DMS 273 treated with DMSO at 0.1 percent for 48 hours (cell line): ENCODE measurements at regions not wholly inside any gene's neighbourhood (a gene's known extent, or its start where the extent isn't known, plus 50 kb on each side); places are given as distances from the start of the nearest gene placed in this dataset.

Source experiments
- DNase-seq: peaks from one replicate; lab custom pipeline; 2025; lab: John Stamatoyannopoulos, UW

DNA sequence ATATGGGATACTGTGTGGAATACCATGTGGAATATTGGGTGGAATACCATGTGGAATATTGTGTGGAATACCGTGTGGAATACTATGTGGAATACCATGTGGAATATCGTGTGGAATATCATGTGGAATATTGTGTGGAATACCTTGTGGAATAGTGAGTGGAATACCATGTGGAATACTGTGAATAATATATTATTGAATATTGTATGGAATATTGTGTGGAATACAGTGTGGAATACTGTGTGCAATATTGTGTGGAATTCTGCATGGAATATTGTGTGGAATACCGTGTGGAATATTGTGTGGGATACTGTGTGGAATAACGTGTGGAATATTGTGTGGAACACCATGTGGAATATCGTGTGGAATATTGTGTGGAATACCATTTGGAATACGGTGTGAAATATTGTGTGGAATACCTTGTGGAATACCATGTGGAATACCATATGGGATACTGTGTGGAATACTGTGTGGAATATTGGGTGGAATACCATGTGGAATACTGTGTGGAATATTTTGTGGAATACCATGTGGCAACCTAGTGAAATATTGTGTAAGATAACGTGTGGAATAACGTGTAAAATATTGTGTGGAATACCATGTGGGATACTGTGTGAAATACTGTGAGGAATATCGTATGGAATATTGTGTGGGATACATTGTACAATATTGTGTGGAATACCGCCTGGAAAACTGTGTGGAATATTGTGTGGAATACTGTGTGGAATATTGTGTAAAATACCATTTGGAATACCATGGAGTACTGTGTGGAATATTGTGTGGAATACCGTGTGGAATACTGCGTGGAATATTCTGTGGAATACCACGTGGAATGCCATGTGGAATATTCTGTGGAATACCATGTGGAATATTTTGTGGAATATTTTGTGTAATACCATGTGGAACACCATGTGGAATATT, 133.9 kb upstream of the CHST15 start:
- DNase-seq, result no peak

- no peak for DNase-seq
Observed at GRCh38 chr10:124226271-124227054, 133.1 kb upstream of the CHST15 start.

- DNase-seq, result no peak
Observed at GRCh38 chr10:124225467-124226270, 132.3 kb upstream of the CHST15 start.

DNA sequence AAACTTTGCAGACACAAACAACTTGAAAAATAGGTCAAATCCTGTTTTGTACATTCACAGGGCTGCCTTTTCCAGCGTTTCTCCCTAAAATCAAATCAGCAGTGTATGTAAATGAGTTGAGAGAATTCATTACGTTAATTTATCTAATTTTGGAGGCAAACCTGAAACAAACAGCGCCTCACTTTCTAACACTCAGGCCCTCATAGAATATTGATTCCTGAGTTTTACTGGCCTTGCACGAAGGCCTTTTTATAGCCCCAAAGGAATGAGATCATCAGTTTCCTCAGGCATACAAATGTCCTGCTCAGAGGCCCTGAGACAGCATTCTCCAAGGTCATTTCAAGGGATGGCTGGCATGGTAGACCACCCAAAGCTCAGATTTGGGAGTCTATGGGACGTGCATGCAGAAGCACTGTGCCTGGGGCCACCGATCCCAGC, 131.7 kb upstream of the CHST15 start:
- no peak for DNase-seq

DNA sequence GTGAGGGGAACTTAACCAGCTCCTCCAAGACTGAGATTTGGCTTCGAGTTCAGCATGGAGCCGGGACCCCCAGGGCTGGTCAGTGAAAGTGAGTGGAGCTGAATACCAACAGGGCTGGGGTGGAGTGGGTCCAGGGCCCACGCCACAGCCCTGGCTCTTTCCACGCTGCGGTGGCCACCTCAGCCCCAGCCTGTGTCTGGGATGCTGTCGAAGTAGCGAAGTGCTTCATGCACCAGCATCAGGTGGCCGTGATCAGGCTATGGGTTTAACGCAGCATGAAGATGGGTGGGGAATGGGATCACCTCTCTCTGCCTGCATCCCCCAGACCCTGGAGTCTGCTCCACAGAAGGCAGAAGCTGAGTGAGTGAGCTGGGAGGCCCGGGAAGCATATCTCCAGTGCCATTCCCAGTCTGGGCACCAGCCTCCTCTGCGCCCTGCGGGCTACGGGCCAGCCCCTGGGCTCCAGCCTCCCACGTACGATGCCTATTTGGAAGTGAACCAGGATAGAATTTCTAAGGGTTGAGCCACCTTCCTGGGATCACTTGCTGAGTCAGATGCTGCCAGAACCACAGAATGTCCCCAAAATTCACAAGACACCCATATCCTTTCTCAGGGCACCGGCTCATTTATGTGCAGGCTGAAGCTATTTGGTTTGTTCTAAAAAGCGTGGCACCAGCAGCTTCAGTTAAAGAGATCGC, 131.1 kb upstream of the CHST15 start:
- DNase-seq, result no peak

DNA sequence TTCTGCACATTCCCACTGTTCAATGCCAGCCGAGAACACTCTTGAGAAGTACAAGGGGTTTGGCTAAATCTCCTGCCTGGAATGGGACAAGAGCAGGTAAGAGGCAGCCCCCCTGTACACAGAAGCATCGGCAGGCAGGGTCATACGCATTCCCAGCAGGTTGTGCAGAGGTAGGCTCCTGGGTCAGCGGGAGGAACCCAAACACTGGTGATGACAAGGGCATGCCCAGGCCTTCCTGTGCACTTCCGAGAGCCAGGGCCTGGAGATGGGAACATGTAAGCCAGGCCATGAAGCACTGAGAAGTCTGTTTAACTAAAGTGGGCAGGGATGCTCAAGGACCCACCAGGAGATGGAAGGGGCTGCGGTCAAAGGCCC, 130.3 kb upstream of the CHST15 start:
- no peak for DNase-seq

DNA sequence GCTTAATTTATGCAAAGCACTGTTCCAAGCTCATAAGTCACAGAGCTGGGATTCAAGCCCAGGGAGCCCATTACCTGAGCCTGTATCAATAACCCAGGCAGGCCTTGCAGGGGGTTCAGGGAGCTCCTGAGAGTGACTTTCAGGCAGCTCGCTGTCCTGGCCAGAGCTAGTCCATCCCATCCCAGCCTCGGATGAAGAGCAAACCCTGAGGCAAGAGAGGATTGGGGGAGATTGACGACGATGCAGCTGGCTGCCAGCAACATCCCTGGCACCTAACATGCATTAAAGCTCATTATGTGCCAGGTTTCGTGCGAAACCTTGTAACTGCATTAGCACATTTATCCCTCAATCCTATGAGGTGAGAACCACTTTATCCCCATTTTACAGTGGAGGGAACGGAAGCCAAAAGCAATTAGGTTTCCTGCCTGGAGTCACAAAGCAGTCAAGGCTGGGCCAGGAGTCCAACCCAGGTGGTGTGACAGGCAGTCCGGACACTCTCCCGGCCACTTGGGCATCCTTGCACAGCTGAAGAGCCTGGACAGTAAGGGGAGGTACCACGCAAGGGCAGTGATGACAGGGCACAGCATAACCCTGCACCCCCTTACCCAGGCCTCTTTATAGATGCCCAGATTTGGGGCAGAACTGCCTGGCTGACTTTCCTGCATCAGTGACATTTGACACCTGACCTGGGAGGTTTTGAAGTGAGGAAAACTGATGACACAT, 129.8 kb upstream of the CHST15 start:
- DNase-seq, result no peak

GRCh38 chr10:124222318-124222987, 129.1 kb upstream of the CHST15 start:
- DNase-seq, result no peak

DNA sequence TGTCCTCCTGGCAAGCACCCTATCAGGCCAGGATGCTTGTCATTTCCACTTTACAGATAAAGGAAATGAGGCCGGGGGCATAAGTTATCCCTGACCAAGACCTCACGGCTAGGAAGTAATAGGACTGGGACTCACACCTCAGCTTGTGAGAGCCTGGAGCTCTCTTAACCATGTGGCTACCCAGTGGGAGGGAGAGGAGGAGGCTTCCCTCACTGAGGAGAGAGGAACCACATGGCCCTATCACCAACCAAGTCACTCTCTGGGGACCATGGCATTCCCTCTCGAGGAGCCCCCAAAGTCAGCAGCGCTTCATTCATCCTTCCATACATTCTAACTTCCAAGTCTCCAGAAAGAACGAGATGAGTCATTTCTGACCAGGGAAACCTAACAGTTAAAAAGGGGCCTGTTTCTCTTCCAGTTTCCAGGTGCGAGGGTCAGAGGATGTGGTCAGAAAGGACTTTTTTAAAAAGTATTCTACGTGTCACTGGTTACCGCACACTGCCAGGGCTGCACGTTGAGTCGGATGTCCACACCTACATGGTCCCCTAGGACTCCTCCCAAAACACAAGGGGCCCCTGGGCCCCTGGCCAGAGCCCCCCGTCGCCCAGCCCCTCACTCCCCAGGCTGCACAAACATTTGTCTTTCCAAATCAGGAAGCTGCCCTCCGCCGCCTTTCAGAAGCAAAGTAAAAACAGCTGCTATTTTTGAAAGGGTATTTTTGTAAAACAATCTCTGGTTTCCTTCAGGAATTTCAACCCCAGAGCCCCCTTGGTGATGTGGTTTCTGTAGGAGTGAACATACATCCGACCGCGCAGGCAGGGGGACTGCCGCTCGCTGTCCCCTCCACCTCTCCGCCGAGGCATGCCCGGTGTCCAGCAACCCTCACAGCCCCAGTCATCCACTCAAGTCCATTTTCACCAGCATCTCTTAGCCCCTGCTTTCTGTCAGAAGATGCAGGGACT, 128.2 kb upstream of the CHST15 start:
- no peak for DNase-seq

DNA sequence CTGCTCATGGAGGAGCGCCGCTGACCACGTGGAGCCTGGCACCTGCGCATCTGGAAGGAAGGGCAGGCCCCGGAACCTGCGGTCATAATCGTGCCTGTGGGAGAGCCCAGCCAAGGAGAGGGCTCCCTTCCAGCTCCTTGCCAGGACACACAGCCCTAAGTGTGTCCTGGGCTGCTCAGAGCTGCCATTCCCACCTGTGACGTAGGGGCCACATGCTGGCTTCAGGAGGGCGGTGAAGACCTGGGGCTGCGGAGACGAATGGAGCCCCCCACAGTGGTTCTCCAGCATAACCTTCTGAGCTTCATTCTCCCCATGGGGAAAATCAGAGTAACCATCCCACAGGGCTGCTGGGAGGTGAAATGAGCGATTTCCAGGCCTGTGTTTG, 127.6 kb upstream of the CHST15 start:
- DNase-seq, result no peak

DNA sequence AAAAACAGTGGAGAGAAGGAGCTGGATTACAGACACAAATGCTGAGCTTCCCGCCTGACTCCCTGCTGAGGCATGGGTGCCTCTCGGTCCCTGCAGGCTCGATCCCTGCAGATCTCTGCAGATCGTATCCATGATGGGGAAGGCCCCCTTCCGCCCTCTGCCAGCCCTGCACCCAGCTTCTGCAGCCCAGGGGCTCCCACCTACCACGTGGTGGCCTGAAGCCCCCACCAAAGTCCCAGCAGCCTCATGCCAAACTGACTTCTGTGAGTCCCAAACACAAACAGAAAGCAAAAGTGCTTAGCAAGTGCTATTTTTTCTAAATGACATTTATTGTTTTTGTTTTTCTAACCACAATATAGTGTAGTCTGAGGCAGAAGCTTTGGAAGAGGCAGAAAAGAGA, 127.1 kb upstream of the CHST15 start:
- no peak for DNase-seq

- no peak for DNase-seq
Observed at GRCh38 chr10:124219655-124220054, 126.3 kb upstream of the CHST15 start.

GRCh38 chr10:124219062-124219461, 125.7 kb upstream of the CHST15 start:
- no peak for DNase-seq

DNA sequence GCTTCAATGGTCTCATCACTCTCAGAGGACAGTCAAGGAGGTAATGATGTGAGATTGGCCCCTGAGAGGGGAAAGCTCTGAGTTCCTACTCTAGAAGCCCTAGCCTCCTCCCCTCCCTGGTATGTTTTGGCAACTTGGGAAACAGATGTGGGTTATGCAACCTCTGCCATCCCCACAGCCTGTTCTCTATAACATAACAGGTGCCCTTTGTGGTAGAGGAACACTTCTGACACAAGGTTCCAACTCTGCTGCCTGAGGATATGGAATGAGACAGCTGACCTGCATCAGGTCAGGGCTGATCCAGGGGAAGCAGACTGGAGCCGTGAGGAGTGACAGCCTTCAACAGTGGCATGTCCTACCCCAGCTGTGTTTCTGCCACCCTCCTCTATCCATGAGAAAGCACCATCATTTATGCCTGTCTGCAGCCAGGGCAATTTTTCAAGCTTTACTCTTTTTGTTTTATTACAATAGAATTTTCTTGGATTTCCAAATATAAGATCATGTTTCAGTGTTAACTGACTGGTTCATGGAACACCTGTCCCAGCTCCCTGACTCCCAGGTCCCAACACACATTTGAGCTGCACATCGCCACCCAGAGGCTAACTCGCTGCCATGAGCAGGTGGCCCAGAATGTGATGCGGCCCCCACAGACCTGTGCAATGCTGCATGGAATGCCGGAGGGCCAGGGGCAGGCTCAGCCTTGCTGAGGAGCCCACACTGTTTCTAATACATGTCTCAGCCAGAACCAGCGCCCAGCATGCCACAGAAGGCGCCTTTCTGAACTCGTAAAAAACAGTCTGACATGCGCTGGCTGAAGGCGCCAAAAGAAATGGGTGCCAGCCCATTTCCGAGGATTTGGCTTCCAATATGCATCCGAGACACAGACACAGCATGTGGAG, 124.8 kb upstream of the CHST15 start:
- DNase-seq, result no peak

- no peak for DNase-seq
Observed at GRCh38 chr10:124217031-124217430, 123.6 kb upstream of the CHST15 start.

GRCh38 chr10:124214610-124215375, 121.4 kb upstream of the CHST15 start:
- DNase-seq, result no peak

DNA sequence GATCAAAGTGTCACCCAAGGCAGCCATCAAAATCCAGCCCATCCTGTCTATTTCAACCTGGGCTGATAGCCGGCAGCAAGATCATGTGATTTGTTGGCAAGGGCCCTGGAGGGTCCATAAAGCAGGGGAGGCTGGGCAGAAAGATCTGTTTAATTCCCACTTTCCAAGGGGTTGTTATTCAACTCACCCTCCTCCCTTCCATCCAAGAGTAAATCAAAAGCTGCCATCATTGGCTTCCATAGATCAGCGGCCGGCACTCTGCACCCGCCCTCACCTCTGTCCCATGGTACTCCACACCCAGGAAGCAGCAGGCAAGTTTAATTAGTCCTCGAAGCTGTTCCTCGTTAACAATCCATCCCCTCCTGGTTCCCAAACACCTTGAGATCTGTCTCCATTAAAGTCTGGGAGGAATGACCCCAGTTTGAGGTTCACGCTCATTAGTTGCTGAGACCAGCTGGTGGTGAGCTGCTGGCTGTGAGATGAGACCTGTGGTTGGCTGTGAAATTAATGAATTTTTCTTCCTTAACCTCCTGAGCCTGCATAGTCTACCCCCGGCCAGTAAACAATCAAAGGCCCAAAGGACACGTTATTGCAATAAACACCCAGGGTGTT, 120.6 kb upstream of the CHST15 start:
- no peak for DNase-seq
